CD14-positive monocyte (primary cell): ENCODE measurements at regions not wholly inside any gene's neighbourhood (a gene's known extent, or its start where the extent isn't known, plus 50 kb on each side); places are given as distances from the start of the nearest gene placed in this dataset.

ENCODE experiments used
- DNase-seq, 3 donors: peaks; one replicate each; pipeline ENCODE4 v3.0.0-alpha.2; 2011 to 2022
- H2AFZ ChIP-seq: 2 replicates; pipeline ENCODE4 v1.6.0; 2012; ENCODE audit warnings: mild to moderate bottlenecking, low read depth, low read length, inconsistent platforms; ENCODE audit not compliant: insufficient read depth, poor library complexity, severe bottlenecking
- H3K27ac ChIP-seq, 2 donors: 1 replicate in 1 of 2; 2 replicates in 1 of 2; pipeline ENCODE4 v1.5.1; 2012 to 2013; ENCODE audit warnings: low read length in 2 of 2, control low read depth in 1 of 2, inconsistent platforms in 1 of 2, low read depth in 1 of 2, mild to moderate bottlenecking in 1 of 2
- H3K27me3 ChIP-seq, 2 donors: one replicate each; pipeline versions ENCODE4 v1.6.0 to v1.6.1; 2011 to 2013; ENCODE audit warnings: low read length in 2 of 2; ENCODE audit not compliant: control insufficient read depth in 2 of 2, insufficient read depth in 2 of 2
- H3K36me3 ChIP-seq, 2 donors: replicated peaks in 1 of 2; 1 replicate in 1 of 2; 2 replicates in 1 of 2; pipeline versions ENCODE4 v1.5.1 to v1.6.1; 2012 to 2013; ENCODE audit warnings: low read length in 2 of 2, control low read depth in 1 of 2, inconsistent platforms in 1 of 2, mild to moderate bottlenecking in 1 of 2; ENCODE audit not compliant: insufficient read depth in 2 of 2, control insufficient read depth in 1 of 2
- H3K4me1 ChIP-seq, 2 donors: 1 replicate in 1 of 2; 2 replicates in 1 of 2; pipeline versions ENCODE4 v1.5.1 to v1.6.1; 2012 to 2013; ENCODE audit warnings: low read length in 2 of 2, control low read depth in 1 of 2, inconsistent platforms in 1 of 2, mild to moderate bottlenecking in 1 of 2, moderate library complexity in 1 of 2; ENCODE audit not compliant: insufficient read depth in 2 of 2, control insufficient read depth in 1 of 2
- H3K4me2 ChIP-seq: replicated peaks from 2 replicates; pipeline ENCODE3; 2012; ENCODE audit warnings: low read length, moderate library complexity, mild to moderate bottlenecking; ENCODE audit not compliant: poor library complexity, severe bottlenecking; ENCODE audit errors: extremely low read depth
- H3K4me3 ChIP-seq, 3 experiments: fragments of 200-600 bp in 1 of 3; sonication (generic) in 1 of 3; replicated peaks in 1 of 3; 1 replicate in 2 of 3; 2 replicates in 1 of 3; pipeline ENCODE4 v1.5.1; 2011 to 2013; ENCODE audit warnings: low read length in 3 of 3, mild to moderate bottlenecking in 3 of 3, control low read depth in 2 of 3, low read depth in 2 of 3, inconsistent platforms in 1 of 3, moderate library complexity in 1 of 3
- H3K79me2 ChIP-seq: 2 replicates; pipeline ENCODE4 v1.6.0; 2012; ENCODE audit warnings: mild to moderate bottlenecking, control low read depth, inconsistent platforms, low read length, moderate library complexity; ENCODE audit not compliant: insufficient read depth
- H3K9ac ChIP-seq: 2 replicates; pipeline ENCODE4 v1.6.0; 2017; ENCODE audit warnings: low read length, mild to moderate bottlenecking; ENCODE audit not compliant: insufficient read depth, poor library complexity, severe bottlenecking
- H3K9me3 ChIP-seq, 2 donors: replicated peaks in 1 of 2; 1 replicate in 1 of 2; 2 replicates in 1 of 2; pipeline versions ENCODE4 v1.5.1 to v1.6.1; 2012 to 2013; ENCODE audit warnings: low read length in 2 of 2, control low read depth in 1 of 2; ENCODE audit not compliant: control insufficient read depth in 1 of 2, insufficient read depth in 1 of 2
- H4K20me1 ChIP-seq: 2 replicates; pipeline ENCODE4 v1.6.0; 2012; ENCODE audit warnings: mild to moderate bottlenecking, low read length, control low read depth, moderate library complexity; ENCODE audit not compliant: insufficient read depth
- H3K27ac Mint-ChIP-seq, 7 donors: one replicate each; pipeline ENCODE4 v1.8.0; 2020; ENCODE audit warnings: mild to moderate bottlenecking in 7 of 7, mixed read lengths in 7 of 7, moderate library complexity in 6 of 7, inconsistent platforms in 2 of 7
- H3K27me3 Mint-ChIP-seq, 3 donors: one replicate each; pipeline ENCODE4 v1.8.0; 2021 to 2022; ENCODE audit warnings: low read depth in 3 of 3, mild to moderate bottlenecking in 3 of 3, mixed read lengths in 3 of 3, moderate library complexity in 3 of 3, inconsistent platforms in 1 of 3
- H3K36me3 Mint-ChIP-seq, 2 donors: one replicate each; pipeline ENCODE4 v1.8.0; 2020; ENCODE audit warnings: mixed read lengths in 2 of 2, inconsistent platforms in 1 of 2, mild to moderate bottlenecking in 1 of 2
- H3K4me1 Mint-ChIP-seq: one replicate; pipeline ENCODE4 v1.8.0; 2020; ENCODE audit warnings: mild to moderate bottlenecking, mixed read lengths
- H3K4me3 Mint-ChIP-seq, 2 donors: one replicate each; pipeline ENCODE4 v1.8.0; 2020; ENCODE audit warnings: mild to moderate bottlenecking in 2 of 2, mixed read lengths in 2 of 2, moderate library complexity in 1 of 2
- H3K9me3 Mint-ChIP-seq, 7 donors: one replicate each; pipeline ENCODE4 v1.8.0; 2020 to 2022; ENCODE audit warnings: mixed read lengths in 7 of 7, mild to moderate bottlenecking in 6 of 7, moderate library complexity in 6 of 7, inconsistent platforms in 2 of 7
- WGBS: methylation state at CpG from one replicate; pipeline ENCODE4 v1.1.5; 2013; ENCODE audit warnings: missing lambda C conversion rate; ENCODE audit not compliant: insufficient coverage; 5-methylcytosine and 5-hydroxymethylcytosine counted together
- intact Hi-C, 2 donors: fragments of 100-400 bp; cut with micrococcal nuclease; formaldehyde crosslinking; loops; one replicate each; pipeline versions ENCODE4 v1.15.0 to v1.15.1; 2023
- TF ChIP-seq, protein P1 (sequence below): fragments of 200-600 bp; IDR thresholded peaks from one replicate; pipeline ENCODE4 v1.8.0; 2022; ENCODE audit warnings: antibody characterized with exemption, mild to moderate bottlenecking

DNA sequence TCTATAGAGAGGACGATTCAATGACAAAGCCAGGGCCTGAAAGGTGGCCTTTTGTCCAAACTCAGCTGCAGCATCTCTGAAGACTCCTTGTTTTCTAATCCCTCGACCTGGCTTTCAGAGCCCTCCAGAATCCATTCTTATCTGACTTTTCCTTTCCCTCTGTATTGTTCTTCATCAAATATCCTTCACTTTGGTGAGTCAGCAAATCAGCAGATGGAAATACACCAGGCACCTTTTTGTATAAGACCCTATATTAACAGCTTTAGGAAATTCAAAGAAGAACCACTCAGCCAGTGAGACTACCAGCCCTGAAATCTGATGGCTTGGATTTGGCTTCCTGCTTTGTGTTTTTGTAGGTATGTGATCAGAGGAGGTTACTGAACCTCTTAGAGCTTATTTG, 81.9 kb upstream of the RAB11FIP2 start:
- no peak for DNase-seq
- TF ChIP-seq, protein P1, sequence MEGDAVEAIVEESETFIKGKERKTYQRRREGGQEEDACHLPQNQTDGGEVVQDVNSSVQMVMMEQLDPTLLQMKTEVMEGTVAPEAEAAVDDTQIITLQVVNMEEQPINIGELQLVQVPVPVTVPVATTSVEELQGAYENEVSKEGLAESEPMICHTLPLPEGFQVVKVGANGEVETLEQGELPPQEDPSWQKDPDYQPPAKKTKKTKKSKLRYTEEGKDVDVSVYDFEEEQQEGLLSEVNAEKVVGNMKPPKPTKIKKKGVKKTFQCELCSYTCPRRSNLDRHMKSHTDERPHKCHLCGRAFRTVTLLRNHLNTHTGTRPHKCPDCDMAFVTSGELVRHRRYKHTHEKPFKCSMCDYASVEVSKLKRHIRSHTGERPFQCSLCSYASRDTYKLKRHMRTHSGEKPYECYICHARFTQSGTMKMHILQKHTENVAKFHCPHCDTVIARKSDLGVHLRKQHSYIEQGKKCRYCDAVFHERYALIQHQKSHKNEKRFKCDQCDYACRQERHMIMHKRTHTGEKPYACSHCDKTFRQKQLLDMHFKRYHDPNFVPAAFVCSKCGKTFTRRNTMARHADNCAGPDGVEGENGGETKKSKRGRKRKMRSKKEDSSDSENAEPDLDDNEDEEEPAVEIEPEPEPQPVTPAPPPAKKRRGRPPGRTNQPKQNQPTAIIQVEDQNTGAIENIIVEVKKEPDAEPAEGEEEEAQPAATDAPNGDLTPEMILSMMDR, result no peak
- H3K9ac ChIP-seq, result no peak overlapping the region
- Mint-ChIP-seq H3K36me3 (no peaks in the 10 kb centered on the region), H3K9me3 (peaks cover 0 to 11% (median 4%) of the 10 kb centered on the region in 7 donors), H3K4me1 (no peaks in the 10 kb centered on the region), H3K27me3 (peaks cover 0 to 4% (median 2%) of the 10 kb centered on the region in 3 donors), H3K27ac (no peak overlapping the region), H3K4me3 (no peak overlapping the region)
- no peak overlapping the region for H3K27ac ChIP-seq
- H3K27me3 ChIP-seq, result no peaks in the 10 kb centered on the region
- 85% methylated on average over 2 of the region's 2 CpGs for WGBS
- no peaks in the 10 kb centered on the region for H3K79me2 ChIP-seq
- H3K9me3 ChIP-seq, result peaks cover 0 to 4% of the 10 kb centered on the region in 2 donors
- no peak overlapping the region for H2AFZ ChIP-seq
- intact Hi-C loops, result no loop called here
- no peak overlapping the region for H3K4me3 ChIP-seq
- no peak overlapping the region for H3K4me2 ChIP-seq
- H3K36me3 ChIP-seq, result no peaks in the 10 kb centered on the region
- H4K20me1 ChIP-seq, result no peaks in the 10 kb centered on the region
- H3K4me1 ChIP-seq, result no peaks in the 10 kb centered on the region

DNA sequence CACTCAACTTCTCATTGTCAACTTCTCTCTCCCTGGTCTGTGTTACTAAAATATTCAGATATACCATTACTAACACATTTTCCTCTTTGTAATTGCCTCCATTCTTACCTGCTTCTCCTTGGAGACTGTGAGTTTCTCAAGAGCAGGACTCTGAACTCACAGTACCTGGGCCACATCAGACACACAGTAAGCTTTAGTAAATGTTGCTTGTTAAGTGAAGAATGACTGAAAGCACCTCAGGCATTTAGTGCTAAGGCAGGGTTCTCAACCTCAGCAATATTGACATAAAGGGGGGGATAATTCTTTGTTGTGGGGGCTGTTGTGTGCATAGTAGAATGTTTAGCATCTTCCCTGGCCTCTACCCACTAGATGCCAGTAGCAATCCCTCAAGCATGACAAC, 72.0 kb upstream of the RAB11FIP2 start:
- no peaks in the 10 kb centered on the region for H3K36me3 Mint-ChIP-seq
- H3K4me3 Mint-ChIP-seq, result no peak overlapping the region
- no peaks in the 10 kb centered on the region for H3K4me1 ChIP-seq

More for the DNA sequence above, 72.0 kb upstream of the RAB11FIP2 start:
- Histone ChIP-seq H2AFZ (no peak overlapping the region), H3K27ac (no peak overlapping the region), H3K27me3 (no peaks in the 10 kb centered on the region), H3K4me3 (no peak overlapping the region), H3K36me3 (no peaks in the 10 kb centered on the region), H3K9ac (no peak overlapping the region), H3K9me3 (no peaks in the 10 kb centered on the region), H3K4me2 (no peak overlapping the region), H3K79me2 (no peaks in the 10 kb centered on the region), H4K20me1 (no peaks in the 10 kb centered on the region)
- Mint-ChIP-seq H3K9me3 (peaks cover 0 to 8% (median 2%) of the 10 kb centered on the region in 7 donors), H3K4me1 (no peaks in the 10 kb centered on the region), H3K27ac (no peak overlapping the region), H3K27me3 (peaks cover 0 to 2% (median 2%) of the 10 kb centered on the region in 3 donors)
- TF ChIP-seq, protein P1, result no peak
- DNase-seq, result no peak
- intact Hi-C loops, result no loop called here
